Activated CD4-positive, alpha-beta T cell treated with anti-CD3 and anti-CD28 coated beads for 48 hours (primary cell): ENCODE measurements at regions not wholly inside any gene's neighbourhood (a gene's known extent, or its start where the extent isn't known, plus 50 kb on each side); places are given as distances from the start of the nearest gene placed in this dataset.
"Not testable (repeated sequence)": the region's sequence is repeated elsewhere in the genome, so short reads cannot be mapped to it uniquely, and the experiment has no call there.

ENCODE experiments used
- DNase-seq: peaks from one replicate; pipeline ENCODE4 v3.0.0-alpha.2; 2020

- DNase-seq: not testable (repeated sequence)
Observed at GRCh38 chr22:23379540-23380229, 199.4 kb downstream of the BCR start.

- no peak for DNase-seq
Observed at GRCh38 chr22:23377767-23378166, 197.5 kb downstream of the BCR start.

- peak; percentile 69 for DNase-seq
Observed at GRCh38 chr22:23376256-23376655, 195.9 kb downstream of the BCR start.

GRCh38 chr22:23375031-23375827, 194.9 kb downstream of the BCR start:
- no peak for DNase-seq

GRCh38 chr22:23373601-23374000, 193.3 kb downstream of the BCR start:
- no peak for DNase-seq

- DNase-seq: no peak
Observed at GRCh38 chr22:23370251-23370650, 189.9 kb downstream of the BCR start.

GRCh38 chr22:23369054-23369685, 188.9 kb downstream of the BCR start:
- no peak for DNase-seq
